OCI-LY3 (cell line): ENCODE measurements at regions not wholly inside any gene's neighbourhood (a gene's known extent, or its start where the extent isn't known, plus 50 kb on each side); places are given as distances from the start of the nearest gene placed in this dataset.

ENCODE experiments used
- CTCF ChIP-seq: fragments of 200-600, 300-600 bp; sonication (generic); IDR thresholded peaks from 2 replicates; pipeline ENCODE4 v1.5.1; 2014; ENCODE audit warnings: antibody characterized with exemption, low read length, low read depth
- EZH2phosphoT487 ChIP-seq: fragments of 200-600 bp; shearing (Covaris generic); IDR thresholded peaks from 2 replicates; pipeline ENCODE4 v1.6.1; 2018; ENCODE audit warnings: antibody characterized with exemption, mixed run types, low read depth

- TF ChIP-seq CTCF (no peak), EZH2phosphoT487 (no peak)
Observed at GRCh38 chr10:8420182-8420581, 365.7 kb downstream of the GATA3 start.
